ENCODE measurements at regions not wholly inside any gene's neighbourhood (a gene's known extent, or its start where the extent isn't known, plus 50 kb on each side); places are given as distances from the start of the nearest gene placed in this dataset.

- POLR2A ChIA-PET: no interaction called here
Observed at GRCh38 chr1:102751111-102751510, 357.2 kb downstream of the COL11A1 start.

GRCh38 chr1:102742426-102742825, 365.9 kb downstream of the COL11A1 start:
- no peak for DNase-seq (ENCODE audit: extremely low spot score)
- CTCF ChIA-PET: no interaction called here
- TF ChIP-seq ZNF384 (IDR thresholded peaks at IDR 0.05) (no peak), FOXM1 (IDR thresholded peaks at IDR 0.05; ENCODE audit: borderline replicate concordance) (no peak), NFRKB (IDR thresholded peaks at IDR 0.05) (no peak), FOXK2 (IDR thresholded peaks at IDR 0.05) (no peak), ARNT (IDR thresholded peaks at IDR 0.05) (no peak), HDGF (IDR thresholded peaks at IDR 0.05; ENCODE audit: borderline replicate concordance) (no peak), TARDBP (IDR thresholded peaks at IDR 0.05) (no peak), SUZ12 (IDR thresholded peaks at IDR 0.05) (no peak), ELF4 (IDR thresholded peaks at IDR 0.05) (no peak), L3MBTL2 (conservative IDR thresholded peaks at IDR 0.05) (no peak), PKNOX1 (IDR thresholded peaks at IDR 0.05) (no peak), SP1 (IDR thresholded peaks at IDR 0.05) (no peak), FOXA1 (IDR thresholded peaks at IDR 0.05) (no peak), LEF1 (IDR thresholded peaks at IDR 0.05; ENCODE audit: borderline replicate concordance) (no peak), BHLHE40 (IDR thresholded peaks at IDR 0.05; ENCODE audit: borderline replicate concordance) (no peak), CTBP1 (IDR thresholded peaks at IDR 0.05; ENCODE audit: borderline replicate concordance) (no peak)
- POLR2A ChIA-PET: no interaction called here

More at GRCh38 chr1:102751111-102751510, 357.2 kb downstream of the COL11A1 start:
- no peak for DNase-seq (ENCODE audit: extremely low spot score)
- CTCF ChIA-PET: no interaction called here
- TF ChIP-seq FOXM1 (IDR thresholded peaks at IDR 0.05; ENCODE audit: borderline replicate concordance) (no peak), LEF1 (IDR thresholded peaks at IDR 0.05; ENCODE audit: borderline replicate concordance) (no peak), CTBP1 (IDR thresholded peaks at IDR 0.05; ENCODE audit: borderline replicate concordance) (no peak), ZNF384 (IDR thresholded peaks at IDR 0.05) (no peak), NFRKB (IDR thresholded peaks at IDR 0.05) (no peak), PKNOX1 (IDR thresholded peaks at IDR 0.05) (no peak), SUZ12 (IDR thresholded peaks at IDR 0.05) (no peak), TARDBP (IDR thresholded peaks at IDR 0.05) (no peak), FOXA1 (IDR thresholded peaks at IDR 0.05) (no peak), ARNT (IDR thresholded peaks at IDR 0.05) (no peak), SP1 (IDR thresholded peaks at IDR 0.05) (no peak), L3MBTL2 (conservative IDR thresholded peaks at IDR 0.05) (no peak), HDGF (IDR thresholded peaks at IDR 0.05; ENCODE audit: borderline replicate concordance) (no peak)

GRCh38 chr1:102733491-102734236, 374.7 kb downstream of the COL11A1 start:
- ChIA-PET POLR2A (no interaction called here), CTCF (no interaction called here)
- TF ChIP-seq ARNT (IDR thresholded peaks at IDR 0.05) (no peak), PKNOX1 (IDR thresholded peaks at IDR 0.05) (no peak), BHLHE40 (IDR thresholded peaks at IDR 0.05; ENCODE audit: borderline replicate concordance) (no peak), HDGF (IDR thresholded peaks at IDR 0.05; ENCODE audit: borderline replicate concordance) (no peak), LEF1 (IDR thresholded peaks at IDR 0.05; ENCODE audit: borderline replicate concordance) (no peak), ELF4 (IDR thresholded peaks at IDR 0.05) (no peak), FOXK2 (IDR thresholded peaks at IDR 0.05) (no peak), SP1 (IDR thresholded peaks at IDR 0.05) (no peak), FOXA1 (IDR thresholded peaks at IDR 0.05) (no peak), CTBP1 (IDR thresholded peaks at IDR 0.05; ENCODE audit: borderline replicate concordance) (no peak), ZNF384 (IDR thresholded peaks at IDR 0.05) (no peak), L3MBTL2 (conservative IDR thresholded peaks at IDR 0.05) (no peak)
- no peak for DNase-seq (ENCODE audit: extremely low spot score)

- CTCF ChIA-PET: no interaction called here
- no peak for TF ChIP-seq NFRKB (IDR thresholded peaks at IDR 0.05)
- no peak for TF ChIP-seq SP1 (IDR thresholded peaks at IDR 0.05)
- no peak for TF ChIP-seq TARDBP (IDR thresholded peaks at IDR 0.05)
- TF ChIP-seq SUZ12 (IDR thresholded peaks at IDR 0.05): no peak
- no peak for TF ChIP-seq ELF4 (IDR thresholded peaks at IDR 0.05)
- TF ChIP-seq FOXM1 (IDR thresholded peaks at IDR 0.05; ENCODE audit: borderline replicate concordance): no peak
- no peak for TF ChIP-seq HDGF (IDR thresholded peaks at IDR 0.05; ENCODE audit: borderline replicate concordance)
- no peak for DNase-seq (ENCODE audit: extremely low spot score)
- POLR2A ChIA-PET: no interaction called here
Observed at GRCh38 chr1:102732927-102733326, 375.4 kb downstream of the COL11A1 start.

GRCh38 chr1:102726417-102726816, 381.9 kb downstream of the COL11A1 start:
- ChIA-PET CTCF (no interaction called here), POLR2A (no interaction called here)
- no peak for DNase-seq (ENCODE audit: extremely low spot score)
- TF ChIP-seq FOXA1 (IDR thresholded peaks at IDR 0.05) (no peak), ZNF384 (IDR thresholded peaks at IDR 0.05) (no peak), NFRKB (IDR thresholded peaks at IDR 0.05) (no peak), TARDBP (IDR thresholded peaks at IDR 0.05) (no peak)

GRCh38 chr1:102724741-102725140, 383.6 kb downstream of the COL11A1 start:
- no peak for DNase-seq (ENCODE audit: extremely low spot score)
- no peak for TF ChIP-seq SUZ12 (IDR thresholded peaks at IDR 0.05)
- no peak for TF ChIP-seq FOXM1 (IDR thresholded peaks at IDR 0.05; ENCODE audit: borderline replicate concordance)
- TF ChIP-seq TARDBP (IDR thresholded peaks at IDR 0.05): no peak
- no peak for TF ChIP-seq SP1 (IDR thresholded peaks at IDR 0.05)
- no peak for TF ChIP-seq L3MBTL2 (conservative IDR thresholded peaks at IDR 0.05)
- TF ChIP-seq ELF4 (IDR thresholded peaks at IDR 0.05): no peak
- no peak for TF ChIP-seq FOXA1 (IDR thresholded peaks at IDR 0.05)
- no peak for TF ChIP-seq HDGF (IDR thresholded peaks at IDR 0.05; ENCODE audit: borderline replicate concordance)
- no peak for TF ChIP-seq ARNT (IDR thresholded peaks at IDR 0.05)
- TF ChIP-seq NFRKB (IDR thresholded peaks at IDR 0.05): no peak
- no peak for TF ChIP-seq CTBP1 (IDR thresholded peaks at IDR 0.05; ENCODE audit: borderline replicate concordance)
- TF ChIP-seq BHLHE40 (IDR thresholded peaks at IDR 0.05; ENCODE audit: borderline replicate concordance): no peak
- no peak for TF ChIP-seq ZNF384 (IDR thresholded peaks at IDR 0.05)
- no peak for TF ChIP-seq PKNOX1 (IDR thresholded peaks at IDR 0.05)
- no peak for TF ChIP-seq LEF1 (IDR thresholded peaks at IDR 0.05; ENCODE audit: borderline replicate concordance)
- POLR2A ChIA-PET: no interaction called here
- CTCF ChIA-PET: no interaction called here

Data from HEK293T (cell line).